H9 (cell line): ENCODE measurements at regions not wholly inside any gene's neighbourhood (a gene's known extent, or its start where the extent isn't known, plus 50 kb on each side); places are given as distances from the start of the nearest gene placed in this dataset.

Experiments used
- DNase-seq: peaks from one replicate; pipeline ENCODE4 v3.0.0-alpha.2; 2017
- H2AFZ ChIP-seq: one replicate; pipeline ENCODE4 v1.6.1; 2013; ENCODE audit warnings: mild to moderate bottlenecking, low read length, control low read depth, moderate library complexity
- H2AK5ac ChIP-seq: 2 replicates; pipeline ENCODE4 v1.6.1; 2013; ENCODE audit warnings: low read length, control low read depth, mixed read lengths; ENCODE audit not compliant: insufficient read length
- H2BK120ac ChIP-seq: one replicate; pipeline ENCODE4 v1.6.1; 2013; ENCODE audit warnings: low read depth, mild to moderate bottlenecking, low read length, control low read depth, inconsistent platforms; ENCODE audit not compliant: poor library complexity, severe bottlenecking
- H2BK12ac ChIP-seq: 2 replicates; pipeline ENCODE4 v1.6.1; 2013; ENCODE audit warnings: low read length, control low read depth, mixed read lengths, low read depth; ENCODE audit not compliant: insufficient read length
- H2BK15ac ChIP-seq: 2 replicates; pipeline ENCODE4 v1.6.1; 2013; ENCODE audit warnings: low read depth, low read length, control low read depth
- H2BK20ac ChIP-seq: one replicate; pipeline ENCODE4 v1.6.1; 2013; ENCODE audit warnings: low read depth, mild to moderate bottlenecking, low read length, control low read depth, inconsistent platforms; ENCODE audit not compliant: poor library complexity, severe bottlenecking
- H2BK5ac ChIP-seq: 2 replicates; pipeline ENCODE4 v1.6.1; 2013; ENCODE audit warnings: low read length, control low read depth, mixed read lengths; ENCODE audit not compliant: insufficient read length
- H3K14ac ChIP-seq: 2 replicates; pipeline ENCODE4 v1.6.1; 2013; ENCODE audit warnings: low read length, control low read depth; ENCODE audit not compliant: insufficient read depth
- H3K18ac ChIP-seq: 2 replicates; pipeline ENCODE4 v1.6.1; 2013; ENCODE audit warnings: low read depth, mild to moderate bottlenecking, mixed read lengths, low read length, control low read depth; ENCODE audit not compliant: insufficient read length
- H3K23ac ChIP-seq: 2 replicates; pipeline ENCODE4 v1.6.1; 2013; ENCODE audit warnings: low read length, control low read depth, mixed read lengths, low read depth; ENCODE audit not compliant: insufficient read length
- H3K23me2 ChIP-seq: 2 replicates; pipeline ENCODE4 v1.6.1; 2013; ENCODE audit warnings: low read depth, mild to moderate bottlenecking, mixed read lengths, low read length, control low read depth; ENCODE audit not compliant: insufficient read length, poor library complexity, severe bottlenecking
- H3K27ac ChIP-seq: 2 replicates; pipeline ENCODE4 v1.5.1; 2013; ENCODE audit warnings: low read length, control low read depth, mixed read lengths, low read depth; ENCODE audit not compliant: insufficient read length
- H3K27me3 ChIP-seq: 2 replicates; pipeline ENCODE4 v1.6.1; 2013; ENCODE audit warnings: low read length, control low read depth, inconsistent platforms; ENCODE audit not compliant: insufficient read depth
- H3K4ac ChIP-seq: 2 replicates; pipeline ENCODE4 v1.6.1; 2013; ENCODE audit warnings: low read depth, mild to moderate bottlenecking, control low read depth, inconsistent platforms, low read length, moderate library complexity
- H3K4me1 ChIP-seq: 2 replicates; pipeline ENCODE4 v1.6.1; 2013; ENCODE audit warnings: low read length, control low read depth, inconsistent platforms; ENCODE audit not compliant: insufficient read depth
- H3K4me2 ChIP-seq: 2 replicates; pipeline ENCODE4 v1.6.1; 2013; ENCODE audit warnings: low read length, control low read depth, mixed read lengths; ENCODE audit not compliant: insufficient read length, insufficient read depth
- H3K56ac ChIP-seq: 2 replicates; pipeline ENCODE4 v1.6.1; 2013; ENCODE audit warnings: low read depth, mild to moderate bottlenecking, mixed read lengths, low read length, control low read depth; ENCODE audit not compliant: insufficient read length
- H3K79me1 ChIP-seq: 2 replicates; pipeline ENCODE4 v1.6.1; 2013; ENCODE audit warnings: low read depth, mild to moderate bottlenecking, moderate library complexity, low read length, control low read depth, inconsistent platforms; ENCODE audit not compliant: insufficient read depth, poor library complexity, severe bottlenecking
- H3K79me2 ChIP-seq: 2 replicates; pipeline ENCODE4 v1.6.1; 2013; ENCODE audit warnings: low read length, control low read depth, inconsistent platforms; ENCODE audit not compliant: insufficient read depth
- H3K9ac ChIP-seq: 2 replicates; pipeline ENCODE4 v1.6.1; 2013; ENCODE audit warnings: low read length, control low read depth, mixed read lengths; ENCODE audit not compliant: insufficient read length; ENCODE audit errors: extremely low read depth
- H3K9me3 ChIP-seq: one replicate; pipeline ENCODE4 v1.6.1; 2013; ENCODE audit warnings: low read depth, low read length, inconsistent platforms; ENCODE audit not compliant: control insufficient read depth
- H3T11ph ChIP-seq: one replicate; pipeline ENCODE4 v1.6.1; 2013; ENCODE audit warnings: mild to moderate bottlenecking, low read length, control low read depth, inconsistent platforms
- H4K20me1 ChIP-seq: one replicate; pipeline ENCODE4 v1.6.1; 2013; ENCODE audit not compliant: control insufficient read depth, insufficient read length, insufficient read depth
- H4K5ac ChIP-seq: 2 replicates; pipeline ENCODE4 v1.6.1; 2013; ENCODE audit warnings: low read depth, mild to moderate bottlenecking, mixed read lengths, low read length, control low read depth; ENCODE audit not compliant: insufficient read length
- H4K8ac ChIP-seq: replicated peaks from 2 replicates; pipeline ENCODE4 v1.6.1; 2013; ENCODE audit warnings: low read length, control low read depth, mixed read lengths, low read depth; ENCODE audit not compliant: insufficient read length
- H4K91ac ChIP-seq: 2 replicates; pipeline ENCODE4 v1.6.1; 2013; ENCODE audit warnings: low read depth, mild to moderate bottlenecking, moderate library complexity, mixed read lengths, low read length, control low read depth; ENCODE audit not compliant: insufficient read length
- H3K27ac Mint-ChIP-seq, 3 experiments: 2 replicates in 2 of 3; 3 replicates in 1 of 3; pipeline ENCODE4 v1.8.0; 2020 to 2021; ENCODE audit warnings: mixed read lengths in 3 of 3, mild to moderate bottlenecking in 1 of 3, moderate library complexity in 1 of 3
- H3K27me3 Mint-ChIP-seq: 2 replicates; pipeline ENCODE4 v1.8.0; 2021; ENCODE audit warnings: low read depth, mild to moderate bottlenecking, moderate library complexity, mixed read lengths
- H3K36me3 Mint-ChIP-seq, 3 experiments: 2 replicates in 2 of 3; 3 replicates in 1 of 3; pipeline ENCODE4 v1.8.0; 2020 to 2021; ENCODE audit warnings: low read depth in 3 of 3, mixed read lengths in 3 of 3; ENCODE audit not compliant: insufficient read depth in 1 of 3
- H3K4me1 Mint-ChIP-seq, 2 experiments: 2 replicates each; pipeline ENCODE4 v1.8.0; 2020; ENCODE audit warnings: mixed read lengths in 2 of 2
- H3K4me3 Mint-ChIP-seq, 2 experiments: 2 replicates in 1 of 2; 3 replicates in 1 of 2; pipeline ENCODE4 v1.8.0; 2020 to 2021; ENCODE audit warnings: mild to moderate bottlenecking in 2 of 2, mixed read lengths in 2 of 2, moderate library complexity in 1 of 2
- H3K9me3 Mint-ChIP-seq, 2 experiments: 2 replicates in 1 of 2; 3 replicates in 1 of 2; pipeline ENCODE4 v1.8.0; 2020; ENCODE audit warnings: mild to moderate bottlenecking in 2 of 2, mixed read lengths in 2 of 2, moderate library complexity in 1 of 2
- WGBS: extraction: QIAGEN DNeasy Blood & Tissue Kit; methylation state at CpG from one replicate; pipeline ENCODE4 v1.1.7; 2013; ENCODE audit warnings: missing lambda C conversion rate, low lambda C conversion rate, mixed read lengths; ENCODE audit not compliant: insufficient read length; ENCODE audit errors: extremely low coverage; 5-methylcytosine and 5-hydroxymethylcytosine counted together
- TF ChIP-seq, protein P1 (sequence below): fragments of 200-600 bp; sonication (generic); conservative IDR thresholded peaks from 3 replicates; pipeline ENCODE4 v1.8.0; 2021; ENCODE audit warnings: antibody characterized with exemption, mild to moderate bottlenecking

DNA sequence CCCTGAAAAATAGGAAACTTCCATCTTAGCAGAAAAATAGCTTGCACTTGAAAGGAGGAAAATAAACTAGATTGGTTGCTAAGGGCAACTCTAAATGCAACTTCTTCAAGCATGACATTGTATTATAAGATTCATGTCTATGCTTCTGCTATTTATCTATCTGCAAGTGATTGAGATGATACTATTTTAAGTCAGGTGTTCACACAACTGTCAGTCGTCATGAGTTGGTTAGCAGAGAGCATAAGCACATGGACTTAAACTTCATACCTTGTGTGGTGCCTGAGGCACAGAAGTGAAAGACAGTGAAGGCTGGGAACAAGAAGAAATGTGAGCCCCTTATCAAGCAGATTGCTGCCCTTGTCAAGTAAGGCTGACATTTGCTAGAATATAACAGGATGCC lies 82.9 kb downstream of the SLITRK5 start:
- H4K91ac ChIP-seq, result no peak overlapping the region
- no peak overlapping the region for H3T11ph ChIP-seq
- no peak overlapping the region for H2BK5ac ChIP-seq
- H2AK5ac ChIP-seq, result no peak overlapping the region
- no peaks in the 10 kb centered on the region for H3K36me3 Mint-ChIP-seq
- H2BK120ac ChIP-seq, result no peak overlapping the region
- no peak overlapping the region for H3K4me3 Mint-ChIP-seq
- no peak overlapping the region for H3K9ac ChIP-seq
- no peak overlapping the region for H3K56ac ChIP-seq
- H3K14ac ChIP-seq, result no peak overlapping the region
- H4K20me1 ChIP-seq, result no peaks in the 10 kb centered on the region
- no peak overlapping the region for H3K4ac ChIP-seq
- no peak overlapping the region for H3K23ac ChIP-seq
- H3K4me1 ChIP-seq, result no peaks in the 10 kb centered on the region
- no peak overlapping the region for H3K27ac ChIP-seq
- no peak overlapping the region for H3K4me2 ChIP-seq
- H4K8ac ChIP-seq, result no peak overlapping the region
- H3K79me2 ChIP-seq, result no peaks in the 10 kb centered on the region
- no peak overlapping the region for H2BK20ac ChIP-seq
- H3K18ac ChIP-seq, result no peak overlapping the region
- H3K79me1 ChIP-seq, result no peaks in the 10 kb centered on the region
- H3K27me3 Mint-ChIP-seq, result peaks cover 5% of the 10 kb centered on the region
- no CpG with 5 or more reads among the region's 1 CpG for whole genome bisulfite sequencing
- no peak for DNase-seq
- no peak overlapping the region for H4K5ac ChIP-seq
- H2AFZ ChIP-seq, result no peak overlapping the region
- no peak overlapping the region for H2BK12ac ChIP-seq
- H3K27me3 ChIP-seq, result no peaks in the 10 kb centered on the region
- TF ChIP-seq, protein P1, sequence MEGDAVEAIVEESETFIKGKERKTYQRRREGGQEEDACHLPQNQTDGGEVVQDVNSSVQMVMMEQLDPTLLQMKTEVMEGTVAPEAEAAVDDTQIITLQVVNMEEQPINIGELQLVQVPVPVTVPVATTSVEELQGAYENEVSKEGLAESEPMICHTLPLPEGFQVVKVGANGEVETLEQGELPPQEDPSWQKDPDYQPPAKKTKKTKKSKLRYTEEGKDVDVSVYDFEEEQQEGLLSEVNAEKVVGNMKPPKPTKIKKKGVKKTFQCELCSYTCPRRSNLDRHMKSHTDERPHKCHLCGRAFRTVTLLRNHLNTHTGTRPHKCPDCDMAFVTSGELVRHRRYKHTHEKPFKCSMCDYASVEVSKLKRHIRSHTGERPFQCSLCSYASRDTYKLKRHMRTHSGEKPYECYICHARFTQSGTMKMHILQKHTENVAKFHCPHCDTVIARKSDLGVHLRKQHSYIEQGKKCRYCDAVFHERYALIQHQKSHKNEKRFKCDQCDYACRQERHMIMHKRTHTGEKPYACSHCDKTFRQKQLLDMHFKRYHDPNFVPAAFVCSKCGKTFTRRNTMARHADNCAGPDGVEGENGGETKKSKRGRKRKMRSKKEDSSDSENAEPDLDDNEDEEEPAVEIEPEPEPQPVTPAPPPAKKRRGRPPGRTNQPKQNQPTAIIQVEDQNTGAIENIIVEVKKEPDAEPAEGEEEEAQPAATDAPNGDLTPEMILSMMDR, result no peak
- H3K9me3 ChIP-seq, result no peaks in the 10 kb centered on the region
- no peaks in the 10 kb centered on the region for H3K9me3 Mint-ChIP-seq
- no peak overlapping the region for H2BK15ac ChIP-seq
- H3K23me2 ChIP-seq, result no peaks in the 10 kb centered on the region
- H3K27ac Mint-ChIP-seq, result no peak overlapping the region
- no peaks in the 10 kb centered on the region for H3K4me1 Mint-ChIP-seq
